Loucy (cell line): ENCODE measurements at regions not wholly inside any gene's neighbourhood (a gene's known extent, or its start where the extent isn't known, plus 50 kb on each side); places are given as distances from the start of the nearest gene placed in this dataset.

Experiments used
- H2AFZ ChIP-seq: fragments of 200-600 bp; sonication (generic); 2 replicates; pipeline ENCODE4 v1.6.0; 2016; ENCODE audit warnings: antibody characterized with exemption, mild to moderate bottlenecking, low read length, moderate library complexity
- H3F3A ChIP-seq: fragments of 200-600 bp; 2 replicates; pipeline ENCODE4 v1.6.0; 2016; ENCODE audit warnings: antibody characterized with exemption, low read depth, mild to moderate bottlenecking
- H3K27me3 ChIP-seq: fragments of 200-600 bp; sonication (generic); 2 replicates; pipeline ENCODE4 v1.6.1; 2014; ENCODE audit warnings: low read length, mild to moderate bottlenecking; ENCODE audit not compliant: insufficient read depth, poor library complexity, severe bottlenecking
- H3K36me3 ChIP-seq: fragments of 200-600 bp; sonication (generic); 2 replicates; pipeline ENCODE4 v1.6.1; 2016; ENCODE audit warnings: low read length; ENCODE audit not compliant: insufficient read depth
- H3K4me1 ChIP-seq: fragments of 200-600 bp; sonication (generic); 2 replicates; pipeline ENCODE4 v1.5.1; 2014; ENCODE audit warnings: low read length, mild to moderate bottlenecking; ENCODE audit not compliant: insufficient read depth, poor library complexity, severe bottlenecking
- H3K4me2 ChIP-seq: fragments of 200-600 bp; sonication (generic); 2 replicates; pipeline ENCODE4 v1.6.0; 2014; ENCODE audit warnings: antibody characterized with exemption, low read length, low read depth, mild to moderate bottlenecking; ENCODE audit not compliant: poor library complexity, severe bottlenecking
- H3K4me3 ChIP-seq: fragments of 200-600 bp; sonication (generic); 2 replicates; pipeline ENCODE4 v1.5.1; 2014; ENCODE audit warnings: low read length, mild to moderate bottlenecking, mixed read lengths; ENCODE audit not compliant: poor library complexity, severe bottlenecking
- H3K79me2 ChIP-seq: fragments of 200-600 bp; sonication (generic); 2 replicates; pipeline ENCODE4 v1.6.1; 2014; ENCODE audit warnings: low read length; ENCODE audit not compliant: insufficient read depth
- H3K9ac ChIP-seq: fragments of 200-600 bp; sonication (generic); 2 replicates; pipeline ENCODE4 v1.6.0; 2014; ENCODE audit warnings: mild to moderate bottlenecking, low read depth, low read length, moderate library complexity; ENCODE audit not compliant: poor library complexity, severe bottlenecking
- H3K9me2 ChIP-seq: fragments of 200-600 bp; sonication (generic); replicated peaks from 2 replicates; pipeline ENCODE4 v1.6.1; 2016; ENCODE audit warnings: low read depth, low read length, mixed read lengths
- H3K9me3 ChIP-seq: fragments of 200-600 bp; sonication (generic); 2 replicates; pipeline ENCODE4 v1.6.1; 2014; ENCODE audit warnings: mild to moderate bottlenecking, antibody characterized with exemption, low read length, low read depth; ENCODE audit not compliant: insufficient read depth
- H4K20me1 ChIP-seq: fragments of 200-600 bp; sonication (generic); 2 replicates; pipeline ENCODE4 v1.6.0; 2014; ENCODE audit warnings: antibody characterized with exemption, low read length, mild to moderate bottlenecking; ENCODE audit not compliant: insufficient read depth, poor library complexity, severe bottlenecking
- EZH2phosphoT487 ChIP-seq: fragments of 200-600 bp; IDR thresholded peaks from 2 replicates; pipeline ENCODE4 v1.6.1; 2018; ENCODE audit warnings: antibody characterized with exemption, mild to moderate bottlenecking, moderate library complexity, borderline replicate concordance
- TF ChIP-seq, protein P1 (sequence below): fragments of 200-600 bp; sonication (generic); conservative IDR thresholded peaks from 2 replicates; pipeline ENCODE4 v1.5.1; 2014; ENCODE audit warnings: mild to moderate bottlenecking, antibody characterized with exemption, low read length

DNA sequence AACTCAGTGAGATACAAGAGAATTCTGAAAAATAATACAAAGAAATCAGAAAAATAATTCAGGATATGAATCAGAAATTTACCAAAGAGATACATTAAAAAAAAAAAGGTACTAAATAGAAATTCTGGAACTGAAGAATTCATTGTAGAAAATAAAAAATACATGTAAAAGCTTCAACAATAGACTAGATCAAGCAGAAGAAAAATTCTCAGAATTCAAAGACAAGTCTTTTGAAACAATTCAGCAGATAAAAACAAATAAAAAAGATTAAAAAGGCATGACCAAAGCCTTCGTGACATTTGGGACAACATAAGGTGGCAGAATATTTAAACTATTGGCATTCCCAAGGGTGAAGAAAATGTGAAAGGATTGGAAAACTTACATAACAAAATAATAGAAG, 133.1 kb upstream of the CNOT2 start:
- TF ChIP-seq EZH2phosphoT487: no peak
- TF ChIP-seq, protein P1, sequence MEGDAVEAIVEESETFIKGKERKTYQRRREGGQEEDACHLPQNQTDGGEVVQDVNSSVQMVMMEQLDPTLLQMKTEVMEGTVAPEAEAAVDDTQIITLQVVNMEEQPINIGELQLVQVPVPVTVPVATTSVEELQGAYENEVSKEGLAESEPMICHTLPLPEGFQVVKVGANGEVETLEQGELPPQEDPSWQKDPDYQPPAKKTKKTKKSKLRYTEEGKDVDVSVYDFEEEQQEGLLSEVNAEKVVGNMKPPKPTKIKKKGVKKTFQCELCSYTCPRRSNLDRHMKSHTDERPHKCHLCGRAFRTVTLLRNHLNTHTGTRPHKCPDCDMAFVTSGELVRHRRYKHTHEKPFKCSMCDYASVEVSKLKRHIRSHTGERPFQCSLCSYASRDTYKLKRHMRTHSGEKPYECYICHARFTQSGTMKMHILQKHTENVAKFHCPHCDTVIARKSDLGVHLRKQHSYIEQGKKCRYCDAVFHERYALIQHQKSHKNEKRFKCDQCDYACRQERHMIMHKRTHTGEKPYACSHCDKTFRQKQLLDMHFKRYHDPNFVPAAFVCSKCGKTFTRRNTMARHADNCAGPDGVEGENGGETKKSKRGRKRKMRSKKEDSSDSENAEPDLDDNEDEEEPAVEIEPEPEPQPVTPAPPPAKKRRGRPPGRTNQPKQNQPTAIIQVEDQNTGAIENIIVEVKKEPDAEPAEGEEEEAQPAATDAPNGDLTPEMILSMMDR: no peak
- Histone ChIP-seq H3F3A (no peaks in the 10 kb centered on the region), H3K9me3 (peaks cover 17% of the 10 kb centered on the region; the same call in 1 of the 2 replicates), H4K20me1 (no peaks in the 10 kb centered on the region), H3K4me1 (no peaks in the 10 kb centered on the region), H3K9ac (no peak overlapping the region), H3K79me2 (no peaks in the 10 kb centered on the region), H3K36me3 (no peaks in the 10 kb centered on the region), H3K27me3 (no peaks in the 10 kb centered on the region), H2AFZ (no peak overlapping the region), H3K4me3 (no peak overlapping the region), H3K4me2 (no peak overlapping the region), H3K9me2 (no peaks in the 10 kb centered on the region)

GRCh38 chr12:70117670-70118069, 125.6 kb upstream of the CNOT2 start:
- Histone ChIP-seq H3K4me3 (no peak overlapping the region), H3F3A (no peaks in the 10 kb centered on the region), H3K36me3 (no peaks in the 10 kb centered on the region), H3K4me2 (no peak overlapping the region), H3K79me2 (no peaks in the 10 kb centered on the region), H2AFZ (no peak overlapping the region), H3K9me3 (no peaks in the 10 kb centered on the region), H3K4me1 (peaks cover 7% of the 10 kb centered on the region), H3K9me2 (no peaks in the 10 kb centered on the region), H3K27me3 (no peaks in the 10 kb centered on the region), H4K20me1 (no peaks in the 10 kb centered on the region), H3K9ac (no peak overlapping the region)
- TF ChIP-seq EZH2phosphoT487: no peak
- TF ChIP-seq, protein P1: no peak

DNA sequence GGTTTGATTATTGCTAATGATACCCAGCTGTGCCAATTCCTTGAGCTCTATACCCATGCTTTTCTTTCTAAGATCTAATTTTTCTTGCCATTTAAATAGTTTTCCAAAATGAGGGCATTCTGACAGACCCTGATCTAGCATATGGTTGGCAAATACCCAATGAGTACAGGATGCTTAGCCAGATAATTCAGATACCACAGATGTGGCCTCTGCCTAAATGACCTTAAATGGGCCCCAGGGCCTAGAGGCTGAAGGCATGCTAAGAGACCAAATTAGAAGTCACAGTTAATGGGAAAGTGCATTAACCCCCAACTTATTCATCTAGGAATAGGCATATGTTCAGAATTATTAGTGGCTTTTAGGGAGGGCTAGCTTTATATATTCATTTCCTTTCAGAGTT, 122.3 kb upstream of the CNOT2 start:
- Histone ChIP-seq H4K20me1 (no peaks in the 10 kb centered on the region), H3K9me2 (no peaks in the 10 kb centered on the region), H3K4me3 (no peak overlapping the region), H3F3A (no peaks in the 10 kb centered on the region), H2AFZ (no peak overlapping the region), H3K4me1 (peaks cover 7% of the 10 kb centered on the region), H3K27me3 (no peaks in the 10 kb centered on the region), H3K9ac (no peak overlapping the region), H3K79me2 (no peaks in the 10 kb centered on the region), H3K9me3 (no peaks in the 10 kb centered on the region), H3K4me2 (no peak overlapping the region), H3K36me3 (no peaks in the 10 kb centered on the region)
- TF ChIP-seq, protein P1: no peak
